HCT116 (cell line): ENCODE measurements at regions not wholly inside any gene's neighbourhood (a gene's known extent, or its start where the extent isn't known, plus 50 kb on each side); places are given as distances from the start of the nearest gene placed in this dataset.
A peak's percentile ranks its signal among the peaks of the same experiment; 100 is the strongest.

ENCODE experiments used
- ATAC-seq: fragments of 200-7000 bp; cut with Tn5 transposase; 2 replicates; pipeline ENCODE4 v1.9.1; 2020; ENCODE audit warnings: mild to moderate bottlenecking, moderate library complexity
- BruUV-seq: library from RNA; stranded (reverse); fragments of 400-500 nt; replicated peaks from 2 replicates; lab custom pipeline; 2021; lab: Mats Ljungman, UMichigan
- CTCF ChIA-PET: fragments of 300-600 bp; sonication (Branson Sonifier 250); formaldehyde crosslinking; loops from one replicate; lab custom pipeline; 2021; ENCODE audit warnings: antibody characterized with exemption; lab: Charles Lee
- POLR2A ChIA-PET: fragments of 300-600, 350-600 bp; sonication (Branson Sonifier 250); formaldehyde crosslinking; loops from one replicate; lab custom pipeline; 2021; ENCODE audit warnings: antibody characterized with exemption; lab: Charles Lee
- RAD21 ChIA-PET, 2 experiments: fragments of 300-600 bp; sonication (Branson Sonifier 250); formaldehyde crosslinking; loops; one replicate each; lab custom pipeline; 2023; ENCODE audit warnings: low total read pairs in 2 of 2; ENCODE audit not compliant: uncharacterized antibody in 2 of 2, unreplicated experiment in 2 of 2, low non-redundant PET in 1 of 2; lab: Charles Lee
- DNase-seq: peaks from one replicate; pipeline ENCODE4 v3.0.0-alpha.2; 2010; ENCODE audit warnings: low read depth, low spot score
- H2AFZ ChIP-seq: fragments of 200-600 bp; shearing (Covaris generic), sonication (generic); 2 replicates; pipeline ENCODE4 v1.6.1; 2017; ENCODE audit warnings: low read depth, mixed run types, mixed read lengths, antibody characterized with exemption, low read length; ENCODE audit not compliant: poor library complexity, severe bottlenecking
- H3K27ac ChIP-seq: 2 replicates; pipeline ENCODE4 v1.5.1; 2012; ENCODE audit warnings: low read depth, low read length
- H3K27me3 ChIP-seq: fragments of 200-600 bp; sonication (generic); 2 replicates; pipeline ENCODE4 v1.6.1; 2016; ENCODE audit warnings: mixed run types, low read length, mixed read lengths; ENCODE audit not compliant: insufficient read depth
- H3K36me3 ChIP-seq, 2 experiments: fragments of 200-500 bp in 1 of 2; fragments of 200-600 bp in 1 of 2; sonication (Bioruptor generic) in 1 of 2; sonication (generic) in 1 of 2; 2 replicates each; pipeline versions ENCODE4 v1.5.1 to v1.6.1; 2014 to 2016; ENCODE audit warnings: low read length in 2 of 2, inconsistent platforms in 1 of 2, mixed read lengths in 1 of 2, mixed run types in 1 of 2; ENCODE audit not compliant: insufficient read depth in 2 of 2, control insufficient read depth in 1 of 2
- H3K4me1 ChIP-seq, 2 experiments: fragments of 200-600 bp in 1 of 2; sonication (generic) in 1 of 2; 2 replicates each; pipeline versions ENCODE4 v1.5.1 to v1.6.1; 2012 to 2017; ENCODE audit warnings: low read length in 2 of 2, inconsistent platforms in 1 of 2, mild to moderate bottlenecking in 1 of 2, mixed read lengths in 1 of 2, mixed run types in 1 of 2, moderate library complexity in 1 of 2; ENCODE audit not compliant: insufficient read depth in 2 of 2, control insufficient read depth in 1 of 2
- H3K4me2 ChIP-seq: fragments of 200-600 bp; sonication (generic); 2 replicates; pipeline ENCODE4 v1.6.1; 2017; ENCODE audit warnings: mixed run types, low read length, mixed read lengths
- H3K4me3 ChIP-seq, 2 experiments: fragments of 200-600 bp in 1 of 2; sonication (generic) in 1 of 2; replicated peaks in 1 of 2; 2 replicates each; pipeline ENCODE4 v1.5.1; 2011 to 2016; ENCODE audit warnings: low read length in 2 of 2, control low read depth in 1 of 2, low read depth in 1 of 2, mild to moderate bottlenecking in 1 of 2, mixed read lengths in 1 of 2, mixed run types in 1 of 2
- H3K79me2 ChIP-seq: fragments of 200-600 bp; sonication (generic); 2 replicates; pipeline ENCODE4 v1.6.1; 2017; ENCODE audit warnings: mild to moderate bottlenecking, mixed run types, low read length, moderate library complexity, mixed read lengths; ENCODE audit not compliant: insufficient read depth
- H3K9ac ChIP-seq: fragments of 200-600 bp; sonication (generic); 2 replicates; pipeline ENCODE4 v1.6.1; 2016; ENCODE audit warnings: low read length, mixed read lengths
- H3K9me2 ChIP-seq: fragments of 200-600 bp; sonication (generic), shearing (Covaris generic); 2 replicates; pipeline ENCODE4 v1.6.1; 2017; ENCODE audit warnings: mixed run types, mild to moderate bottlenecking, moderate library complexity; ENCODE audit not compliant: insufficient read depth
- H3K9me3 ChIP-seq, 2 experiments: fragments of 200-500 bp in 1 of 2; fragments of 200-600 bp in 1 of 2; sonication (Bioruptor generic) in 1 of 2; sonication (generic) in 1 of 2; 2 replicates each; pipeline ENCODE4 v1.6.1; 2014 to 2017; ENCODE audit warnings: low read length in 2 of 2, mixed read lengths in 2 of 2, inconsistent platforms in 1 of 2, low read depth in 1 of 2, mild to moderate bottlenecking in 1 of 2, mixed run types in 1 of 2, moderate library complexity in 1 of 2; ENCODE audit not compliant: control insufficient read depth in 1 of 2, insufficient read depth in 1 of 2
- H4K20me1 ChIP-seq: fragments of 200-600 bp; sonication (generic), shearing (Covaris generic); 2 replicates; pipeline ENCODE4 v1.6.1; 2017; ENCODE audit warnings: mixed run types, mild to moderate bottlenecking, moderate library complexity; ENCODE audit not compliant: insufficient read depth
- CTCF ChIP-seq, 3 experiments: fragments of 200-600 bp in 1 of 3; sonication (generic) in 1 of 3; IDR thresholded peaks in 2 of 3; conservative IDR thresholded peaks in 1 of 3; 2 replicates each; pipeline ENCODE4 v1.5.1; 2012 to 2017; ENCODE audit warnings: low read depth in 2 of 3, low read length in 2 of 3, antibody characterized with exemption in 1 of 3, borderline replicate concordance in 1 of 3, control low read depth in 1 of 3, mild to moderate bottlenecking in 1 of 3, mixed read lengths in 1 of 3, mixed run types in 1 of 3, moderate library complexity in 1 of 3; ENCODE audit not compliant: insufficient read depth in 1 of 3
- EGR1 ChIP-seq: IDR thresholded peaks from 2 replicates; pipeline ENCODE4 v1.6.1; 2012; ENCODE audit warnings: low read depth
- POLR2A ChIP-seq: IDR thresholded peaks from 2 replicates; pipeline ENCODE4 v1.7.0; 2011; ENCODE audit warnings: borderline replicate concordance; ENCODE audit not compliant: insufficient read depth, insufficient read length; ENCODE audit errors: extremely low read depth
- SIN3A ChIP-seq: IDR thresholded peaks from 2 replicates; pipeline ENCODE4 v1.6.1; 2012; ENCODE audit warnings: low read depth
- SP1 ChIP-seq: IDR thresholded peaks from 2 replicates; pipeline ENCODE4 v1.6.1; 2012; ENCODE audit warnings: low read depth
- ZFX ChIP-seq: fragments of 450-650 bp; IDR thresholded peaks from 2 replicates; pipeline ENCODE4 v1.6.1; 2017
- intact Hi-C: fragments of 100-400 bp; cut with micrococcal nuclease; formaldehyde crosslinking; loops from 2 replicates; pipeline ENCODE4 v1.10.0; 2022

GRCh38 chr14:86462193-86462753 is 932.3 kb downstream of the FLRT2 start:
- Histone ChIP-seq H3K36me3 (no peaks in the 10 kb centered on the region), H3K79me2 (no peaks in the 10 kb centered on the region)
- BruUV-seq: no TSS peak
- TF ChIP-seq ZFX (no peak), EGR1 (no peak), SIN3A (no peak), CTCF (IDR thresholded peaks at IDR 0.05 in 2 of 3, conservative IDR thresholded peaks at IDR 0.05 in 1 of 3; ENCODE audit: borderline replicate concordance in 1 of 3, insufficient read depth in 1 of 3, low read depth in 2 of 3, low read length in 2 of 3) (peak in 2 of 3 experiments; percentile 12 to 18; a peak in 1 of 6 replicates)
- TF ChIP-seq, all 23 proteins: peak for 1
- RAD21 ChIA-PET: no interaction called here
- no peaks in the 10 kb centered on the region for H3K27me3 ChIP-seq
- H3K9ac ChIP-seq: no peak overlapping the region
- CTCF ChIA-PET: no interaction called here
- H3K4me1 ChIP-seq: no peaks in the 10 kb centered on the region
- intact Hi-C loops: no loop called here
- H3K4me3 ChIP-seq: no peak overlapping the region
- H3K27ac ChIP-seq: no peak overlapping the region
- H2AFZ ChIP-seq: no peak overlapping the region
- no peak for ATAC-seq
- H3K9me2 ChIP-seq: no peaks in the 10 kb centered on the region
- no peak overlapping the region for H3K4me2 ChIP-seq
- H4K20me1 ChIP-seq: no peaks in the 10 kb centered on the region
- DNase-seq: no peak
- H3K9me3 ChIP-seq: peaks cover 14% of the 10 kb centered on the region in 2 experiments; a peak in 2 of 4 replicates
- POLR2A ChIA-PET: no interaction called here

DNA sequence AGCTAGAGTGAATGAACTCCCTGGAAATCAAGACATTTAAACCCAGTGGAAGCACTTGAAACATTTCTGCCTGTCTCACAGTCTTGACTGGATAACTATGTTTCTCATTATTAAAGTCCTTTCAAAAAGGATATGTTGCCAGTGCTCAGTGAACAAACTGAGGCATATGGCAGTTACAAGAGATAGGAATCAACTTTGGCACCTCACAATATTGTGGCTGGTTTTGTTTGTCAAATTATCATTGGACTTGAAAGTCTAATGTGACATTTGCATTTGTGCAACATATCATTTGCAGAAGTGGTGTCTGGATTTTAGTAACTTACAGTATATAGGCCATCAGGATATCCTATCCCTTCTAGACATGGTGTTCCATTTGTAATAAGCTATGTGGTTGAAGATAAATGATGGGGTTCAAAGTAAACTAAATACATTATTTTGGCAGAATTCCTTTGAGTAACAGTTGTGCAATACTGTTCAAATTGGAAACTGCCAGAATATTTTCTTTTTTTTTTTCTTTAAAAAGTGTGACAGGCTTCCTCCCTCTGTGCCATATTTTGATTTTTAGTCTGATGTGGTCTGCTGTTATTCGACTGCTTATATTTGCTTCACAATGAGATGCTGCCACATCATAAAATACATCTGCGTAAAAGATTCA is 927.7 kb downstream of the FLRT2 start:
- H3K27ac ChIP-seq: no peak overlapping the region
- no peaks in the 10 kb centered on the region for H3K27me3 ChIP-seq
- H4K20me1 ChIP-seq: no peaks in the 10 kb centered on the region
- no peak overlapping the region for H3K4me3 ChIP-seq
- H3K4me2 ChIP-seq: no peak overlapping the region
- no TSS peak for BruUV-seq
- DNase-seq (no peak), ATAC-seq (no peak)
- CTCF ChIA-PET: no interaction called here
- no peak overlapping the region for H3K9ac ChIP-seq
- H2AFZ ChIP-seq: no peak overlapping the region
- H3K9me2 ChIP-seq: no peaks in the 10 kb centered on the region
- H3K9me3 ChIP-seq: peaks cover 2 to 24% of the 10 kb centered on the region in 2 experiments; a peak in 2 of 4 replicates
- no peaks in the 10 kb centered on the region for H3K79me2 ChIP-seq
- H3K36me3 ChIP-seq: no peaks in the 10 kb centered on the region
- RAD21 ChIA-PET: no interaction called here
- H3K4me1 ChIP-seq: no peaks in the 10 kb centered on the region
- intact Hi-C loops: no loop called here
- no peak for TF ChIP-seq EGR1
- TF ChIP-seq SP1: no peak
- no peak for TF ChIP-seq POLR2A
- TF ChIP-seq, all 23 proteins: peak for 0
- POLR2A ChIA-PET: no interaction called here
